DND-41 (cell line): ENCODE measurements at regions not wholly inside any gene's neighbourhood (a gene's known extent, or its start where the extent isn't known, plus 50 kb on each side); places are given as distances from the start of the nearest gene placed in this dataset.

Source experiments
- EZH2 ChIP-seq: IDR thresholded peaks from 3 replicates; pipeline ENCODE4 v1.6.1; 2012; ENCODE audit warnings: borderline replicate concordance, low read depth, mild to moderate bottlenecking, moderate library complexity, low read length, inconsistent platforms; ENCODE audit not compliant: severe bottlenecking
- TF ChIP-seq, protein P1 (sequence below): IDR thresholded peaks from 2 replicates; pipeline ENCODE4 v1.5.1; 2012; ENCODE audit warnings: borderline replicate concordance, low read length, moderate library complexity, mild to moderate bottlenecking; ENCODE audit not compliant: poor library complexity, severe bottlenecking; ENCODE audit errors: extremely low read depth

GRCh38 chr3:182527745-182528144 is 265.6 kb upstream of the ATP11B start:
- no peak for TF ChIP-seq EZH2
- TF ChIP-seq, protein P1, sequence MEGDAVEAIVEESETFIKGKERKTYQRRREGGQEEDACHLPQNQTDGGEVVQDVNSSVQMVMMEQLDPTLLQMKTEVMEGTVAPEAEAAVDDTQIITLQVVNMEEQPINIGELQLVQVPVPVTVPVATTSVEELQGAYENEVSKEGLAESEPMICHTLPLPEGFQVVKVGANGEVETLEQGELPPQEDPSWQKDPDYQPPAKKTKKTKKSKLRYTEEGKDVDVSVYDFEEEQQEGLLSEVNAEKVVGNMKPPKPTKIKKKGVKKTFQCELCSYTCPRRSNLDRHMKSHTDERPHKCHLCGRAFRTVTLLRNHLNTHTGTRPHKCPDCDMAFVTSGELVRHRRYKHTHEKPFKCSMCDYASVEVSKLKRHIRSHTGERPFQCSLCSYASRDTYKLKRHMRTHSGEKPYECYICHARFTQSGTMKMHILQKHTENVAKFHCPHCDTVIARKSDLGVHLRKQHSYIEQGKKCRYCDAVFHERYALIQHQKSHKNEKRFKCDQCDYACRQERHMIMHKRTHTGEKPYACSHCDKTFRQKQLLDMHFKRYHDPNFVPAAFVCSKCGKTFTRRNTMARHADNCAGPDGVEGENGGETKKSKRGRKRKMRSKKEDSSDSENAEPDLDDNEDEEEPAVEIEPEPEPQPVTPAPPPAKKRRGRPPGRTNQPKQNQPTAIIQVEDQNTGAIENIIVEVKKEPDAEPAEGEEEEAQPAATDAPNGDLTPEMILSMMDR: no peak
